ENCODE measurements at regions not wholly inside any gene's neighbourhood (a gene's known extent, or its start where the extent isn't known, plus 50 kb on each side); places are given as distances from the start of the nearest gene placed in this dataset.
A peak's percentile ranks its signal among the peaks of the same experiment; 100 is the strongest.

DNA sequence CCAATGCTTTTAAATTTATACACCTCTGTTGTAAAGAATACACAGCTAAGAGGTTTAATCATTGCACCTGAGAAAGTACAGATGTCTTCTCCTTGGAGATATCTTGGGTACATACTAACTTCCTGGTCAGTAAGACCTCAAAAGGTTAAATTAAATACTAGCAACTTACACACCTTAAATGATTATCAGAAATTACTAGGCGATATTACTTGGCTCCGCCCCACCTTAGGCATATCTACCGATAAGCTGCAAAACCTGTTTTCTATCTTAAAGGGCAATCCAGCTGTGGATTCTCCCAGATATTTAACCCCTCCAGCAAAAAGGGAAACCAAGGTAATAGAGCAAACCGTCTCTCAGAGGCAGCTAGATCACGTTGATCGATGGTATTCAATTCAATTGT is 819.4 kb downstream of the FAM133A start:
- Histone ChIP-seq H4K20me1 (ENCODE audit: low read depth) (peaks cover 6% of the 10 kb centered on the region), H3K4me2 (no peak overlapping the region), H3K27ac (no peak overlapping the region), H3K79me2 (ENCODE audit: low read depth) (no peaks in the 10 kb centered on the region), H3K4me3 (no peak overlapping the region), H2AFZ (replicated peaks) (no peak overlapping the region), H3K9ac (no peak overlapping the region), H3K4me1 (peaks cover 6% of the 10 kb centered on the region), H3F3A (ENCODE audit: low read depth) (no peaks in the 10 kb centered on the region), H3K36me3 (no peaks in the 10 kb centered on the region), H3K27me3 (peaks cover 53% of the 10 kb centered on the region), H3K9me3 (ENCODE audit: low read depth) (no peaks in the 10 kb centered on the region)
- no peak for DNase-seq (ENCODE audit: low spot score)
- Mint-ChIP-seq H3K4me1 (peaks cover 11% of the 10 kb centered on the region), H3K27ac (no peak overlapping the region), H3K27me3 (ENCODE audit: insufficient read depth, low read depth) (peaks cover 4% of the 10 kb centered on the region), H3K9me3 (peaks cover 7% of the 10 kb centered on the region), H3K4me3 (no peak overlapping the region), H3K36me3 (no peaks in the 10 kb centered on the region)
- TF ChIP-seq EZH2 (IDR thresholded peaks at IDR 0.05) (no peak), EZH2phosphoT487 (IDR thresholded peaks at IDR 0.05) (no peak)
- TF ChIP-seq, protein P1, sequence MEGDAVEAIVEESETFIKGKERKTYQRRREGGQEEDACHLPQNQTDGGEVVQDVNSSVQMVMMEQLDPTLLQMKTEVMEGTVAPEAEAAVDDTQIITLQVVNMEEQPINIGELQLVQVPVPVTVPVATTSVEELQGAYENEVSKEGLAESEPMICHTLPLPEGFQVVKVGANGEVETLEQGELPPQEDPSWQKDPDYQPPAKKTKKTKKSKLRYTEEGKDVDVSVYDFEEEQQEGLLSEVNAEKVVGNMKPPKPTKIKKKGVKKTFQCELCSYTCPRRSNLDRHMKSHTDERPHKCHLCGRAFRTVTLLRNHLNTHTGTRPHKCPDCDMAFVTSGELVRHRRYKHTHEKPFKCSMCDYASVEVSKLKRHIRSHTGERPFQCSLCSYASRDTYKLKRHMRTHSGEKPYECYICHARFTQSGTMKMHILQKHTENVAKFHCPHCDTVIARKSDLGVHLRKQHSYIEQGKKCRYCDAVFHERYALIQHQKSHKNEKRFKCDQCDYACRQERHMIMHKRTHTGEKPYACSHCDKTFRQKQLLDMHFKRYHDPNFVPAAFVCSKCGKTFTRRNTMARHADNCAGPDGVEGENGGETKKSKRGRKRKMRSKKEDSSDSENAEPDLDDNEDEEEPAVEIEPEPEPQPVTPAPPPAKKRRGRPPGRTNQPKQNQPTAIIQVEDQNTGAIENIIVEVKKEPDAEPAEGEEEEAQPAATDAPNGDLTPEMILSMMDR (IDR thresholded peaks at IDR 0.05): no peak

DNA sequence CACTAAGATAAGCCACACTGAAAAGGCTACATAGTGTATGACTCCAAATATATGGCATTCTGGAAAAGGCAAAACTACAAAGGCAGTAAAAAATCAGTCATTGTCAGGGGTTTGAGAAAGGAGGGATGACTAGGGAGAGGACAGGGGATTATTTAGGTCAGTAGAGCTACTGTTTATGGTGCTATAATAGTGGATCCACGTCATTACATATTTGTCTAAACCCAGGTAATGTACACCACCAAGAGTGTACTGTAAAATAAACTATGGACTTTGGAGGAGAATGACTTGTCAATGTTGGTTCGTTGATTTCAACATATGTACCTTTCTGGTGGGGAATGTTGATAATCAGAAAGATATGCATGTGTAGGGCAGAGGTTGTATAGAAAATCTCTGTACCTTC is 837.6 kb downstream of the FAM133A start:
- Histone ChIP-seq H3K36me3 (no peaks in the 10 kb centered on the region), H3K4me3 (no peak overlapping the region), H3K27me3 (no peaks in the 10 kb centered on the region), H3K9ac (no peak overlapping the region), H2AFZ (replicated peaks) (no peak overlapping the region), H3K27ac (no peak overlapping the region), H3K9me3 (ENCODE audit: low read depth) (no peaks in the 10 kb centered on the region), H4K20me1 (ENCODE audit: low read depth) (no peaks in the 10 kb centered on the region), H3K4me2 (no peak overlapping the region), H3K79me2 (ENCODE audit: low read depth) (no peaks in the 10 kb centered on the region), H3F3A (ENCODE audit: low read depth) (no peaks in the 10 kb centered on the region), H3K4me1 (peaks cover 10% of the 10 kb centered on the region)
- Mint-ChIP-seq H3K9me3 (no peaks in the 10 kb centered on the region), H3K4me1 (no peaks in the 10 kb centered on the region), H3K36me3 (no peaks in the 10 kb centered on the region), H3K4me3 (no peak overlapping the region), H3K27ac (no peak overlapping the region), H3K27me3 (ENCODE audit: insufficient read depth, low read depth) (no peaks in the 10 kb centered on the region)
- no peak for DNase-seq (ENCODE audit: low spot score)
- TF ChIP-seq EZH2 (IDR thresholded peaks at IDR 0.05): no peak
- TF ChIP-seq, protein P1 (IDR thresholded peaks at IDR 0.05): no peak
- TF ChIP-seq EZH2phosphoT487 (IDR thresholded peaks at IDR 0.05): no peak

GRCh38 chrX:94515009-94515408 is 841.0 kb downstream of the FAM133A start:
- Histone ChIP-seq H3K9me3 (ENCODE audit: low read depth) (peaks cover 3% of the 10 kb centered on the region), H3K4me3 (no peak overlapping the region), H2AFZ (replicated peaks) (no peak overlapping the region), H3F3A (ENCODE audit: low read depth) (no peaks in the 10 kb centered on the region), H3K27ac (peak overlapping the region; percentile 5), H3K9ac (no peak overlapping the region), H4K20me1 (ENCODE audit: low read depth) (no peaks in the 10 kb centered on the region), H3K79me2 (ENCODE audit: low read depth) (no peaks in the 10 kb centered on the region), H3K36me3 (no peaks in the 10 kb centered on the region), H3K27me3 (no peaks in the 10 kb centered on the region), H3K4me1 (peaks cover 10% of the 10 kb centered on the region), H3K4me2 (peak overlapping the region; percentile 16)
- H3K36me3 Mint-ChIP-seq: no peaks in the 10 kb centered on the region
- no peak overlapping the region for H3K27ac Mint-ChIP-seq
- H3K9me3 Mint-ChIP-seq: peaks cover 4% of the 10 kb centered on the region
- peak; percentile 69 for DNase-seq (ENCODE audit: low spot score)
- TF ChIP-seq EZH2phosphoT487 (IDR thresholded peaks at IDR 0.05): no peak
- no peak for TF ChIP-seq EZH2 (IDR thresholded peaks at IDR 0.05)
- TF ChIP-seq, protein P1 (IDR thresholded peaks at IDR 0.05): no peak
- H3K4me1 Mint-ChIP-seq: no peaks in the 10 kb centered on the region
- H3K27me3 Mint-ChIP-seq (ENCODE audit: insufficient read depth, low read depth): no peaks in the 10 kb centered on the region
- no peak overlapping the region for H3K4me3 Mint-ChIP-seq

All from neural progenitor cell (in vitro differentiated cells).